GM10248 (cell line): ENCODE measurements at regions not wholly inside any gene's neighbourhood (a gene's known extent, or its start where the extent isn't known, plus 50 kb on each side); places are given as distances from the start of the nearest gene placed in this dataset.

Source experiments
- CTCF ChIA-PET: fragments of 300-600 bp; sonication (Branson Sonifier 250); formaldehyde crosslinking; extraction: SDS; loops from one replicate; lab custom pipeline; 2021; ENCODE audit warnings: antibody characterized with exemption; lab: Yijun Ruan, JAX
- POLR2A ChIA-PET: fragments of 350-650 bp; sonication (Branson Sonifier 250); formaldehyde crosslinking; extraction: SDS; loops from one replicate; lab custom pipeline; 2020; ENCODE audit warnings: antibody characterized with exemption; lab: Yijun Ruan, JAX
- DNase-seq: peaks from one replicate; pipeline ENCODE4 v3.0.0; 2012; ENCODE audit errors: extremely low spot score
- TF ChIP-seq, protein P1 (sequence below): IDR thresholded peaks from 2 replicates; pipeline ENCODE4 v1.5.1; 2012; ENCODE audit warnings: mild to moderate bottlenecking, low read depth; ENCODE audit errors: extremely low read depth, missing control alignments, control extremely low read depth

DNA sequence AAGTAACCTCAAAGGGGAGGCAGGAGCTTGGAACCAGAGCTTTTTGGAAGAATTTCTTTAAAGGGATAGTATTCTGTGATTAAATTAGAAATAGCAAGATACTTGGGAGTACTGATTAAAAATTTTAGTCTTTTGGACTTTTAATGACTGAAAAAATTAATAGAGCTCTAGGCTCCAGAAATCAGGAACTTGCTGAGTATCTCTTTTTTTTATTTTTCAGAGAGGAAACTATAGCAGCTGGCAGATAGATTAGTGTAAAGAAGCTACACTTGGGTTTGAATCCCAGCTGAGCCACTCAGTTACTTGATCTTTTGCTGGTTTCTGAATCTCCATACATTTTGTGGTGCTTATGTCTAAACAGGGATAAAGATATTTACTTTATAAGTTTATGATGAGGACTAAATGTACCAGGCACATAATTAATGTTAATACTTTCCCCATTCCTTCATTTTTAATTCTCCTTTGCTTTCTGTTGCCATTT is 94.2 kb upstream of the TNC start:
- ChIA-PET CTCF (interaction anchor here (1.0 to 1.2 kb wide), 4 partner anchors 10 to 21 kb away, joined by 3 to 6 read pairs (median 4); no protein-coding TSS in a partner anchor), POLR2A (no interaction called here)
- no peak for DNase-seq
- TF ChIP-seq, protein P1, sequence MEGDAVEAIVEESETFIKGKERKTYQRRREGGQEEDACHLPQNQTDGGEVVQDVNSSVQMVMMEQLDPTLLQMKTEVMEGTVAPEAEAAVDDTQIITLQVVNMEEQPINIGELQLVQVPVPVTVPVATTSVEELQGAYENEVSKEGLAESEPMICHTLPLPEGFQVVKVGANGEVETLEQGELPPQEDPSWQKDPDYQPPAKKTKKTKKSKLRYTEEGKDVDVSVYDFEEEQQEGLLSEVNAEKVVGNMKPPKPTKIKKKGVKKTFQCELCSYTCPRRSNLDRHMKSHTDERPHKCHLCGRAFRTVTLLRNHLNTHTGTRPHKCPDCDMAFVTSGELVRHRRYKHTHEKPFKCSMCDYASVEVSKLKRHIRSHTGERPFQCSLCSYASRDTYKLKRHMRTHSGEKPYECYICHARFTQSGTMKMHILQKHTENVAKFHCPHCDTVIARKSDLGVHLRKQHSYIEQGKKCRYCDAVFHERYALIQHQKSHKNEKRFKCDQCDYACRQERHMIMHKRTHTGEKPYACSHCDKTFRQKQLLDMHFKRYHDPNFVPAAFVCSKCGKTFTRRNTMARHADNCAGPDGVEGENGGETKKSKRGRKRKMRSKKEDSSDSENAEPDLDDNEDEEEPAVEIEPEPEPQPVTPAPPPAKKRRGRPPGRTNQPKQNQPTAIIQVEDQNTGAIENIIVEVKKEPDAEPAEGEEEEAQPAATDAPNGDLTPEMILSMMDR, result no peak

DNA sequence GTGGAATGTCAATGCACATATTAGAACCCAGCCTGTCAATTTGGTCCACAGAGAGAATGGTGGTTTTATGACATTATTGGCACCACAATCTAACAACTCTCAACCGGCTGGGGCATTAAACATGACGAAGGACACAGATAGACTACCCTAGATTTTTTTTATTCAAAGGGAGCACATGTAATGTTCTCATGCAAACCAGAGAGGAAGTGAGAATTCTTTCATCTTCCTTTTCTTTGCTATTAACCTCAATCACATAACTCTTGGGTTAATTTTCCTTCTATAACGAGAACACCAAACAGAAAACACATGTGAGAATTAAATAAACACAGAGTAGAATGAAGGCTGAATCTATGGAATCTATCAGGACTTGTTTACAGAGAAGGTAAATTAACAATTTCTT is 94.9 kb upstream of the TNC start:
- POLR2A ChIA-PET, result no interaction called here
- no peak for DNase-seq
- TF ChIP-seq, protein P1, result no peak
- CTCF ChIA-PET, result interaction anchor here (1.0 kb wide), 1 partner anchor 21 kb away, joined by 3 read pairs; no protein-coding TSS in a partner anchor

DNA sequence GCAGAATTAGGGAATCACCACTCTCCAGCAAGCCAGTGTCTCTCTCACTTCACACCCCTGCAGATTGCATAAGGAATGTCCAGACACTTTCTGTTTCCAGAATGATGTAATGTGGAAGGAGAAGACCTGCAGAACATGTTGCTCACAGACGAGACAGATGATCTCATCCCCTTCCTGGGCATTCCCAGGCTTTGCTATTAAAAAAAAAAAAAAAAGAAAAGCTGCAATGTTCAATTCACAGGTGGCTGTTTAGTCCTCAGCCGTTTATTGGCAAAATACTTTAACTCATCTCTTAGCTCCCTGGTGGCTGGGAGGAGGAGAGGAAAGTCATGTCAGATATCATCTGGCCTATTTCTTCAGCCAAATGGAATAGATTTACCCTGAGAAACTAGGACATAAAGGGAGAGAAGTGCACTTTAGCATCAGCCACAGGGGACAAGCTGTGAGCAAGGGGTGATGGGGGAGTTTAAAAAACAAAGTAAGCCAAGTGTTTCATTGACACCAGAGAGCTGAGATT is 95.9 kb upstream of the TNC start:
- TF ChIP-seq, protein P1, result no peak
- ChIA-PET POLR2A (no interaction called here), CTCF (interaction anchor here (1.1 to 1.3 kb wide), 3 partner anchors 8 to 87 kb away, joined by 3 to 7 read pairs (median 3); no protein-coding TSS in a partner anchor)
- no peak for DNase-seq

DNA sequence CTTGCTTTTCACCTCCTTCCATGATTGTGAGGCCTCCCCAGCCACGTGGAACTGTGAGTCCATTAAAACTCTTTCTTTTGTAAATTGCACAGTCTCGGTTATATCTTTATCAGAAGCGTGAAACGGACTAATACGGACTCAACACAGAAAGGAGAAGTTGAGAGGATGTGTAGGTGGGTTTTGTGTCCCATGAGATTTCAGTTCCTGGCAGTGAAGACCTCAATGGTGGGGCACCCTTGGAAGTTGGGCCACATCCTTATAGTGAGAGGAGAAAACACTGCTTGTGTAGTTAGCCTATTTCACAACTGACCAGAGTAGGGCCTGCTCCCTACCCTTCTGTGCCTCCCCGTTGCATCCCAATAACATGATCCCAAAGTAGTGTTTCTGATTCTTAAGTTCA is 98.9 kb upstream of the TNC start:
- ChIA-PET POLR2A (no interaction called here), CTCF (no interaction called here)
- TF ChIP-seq, protein P1, result no peak
- DNase-seq, result no peak

DNA sequence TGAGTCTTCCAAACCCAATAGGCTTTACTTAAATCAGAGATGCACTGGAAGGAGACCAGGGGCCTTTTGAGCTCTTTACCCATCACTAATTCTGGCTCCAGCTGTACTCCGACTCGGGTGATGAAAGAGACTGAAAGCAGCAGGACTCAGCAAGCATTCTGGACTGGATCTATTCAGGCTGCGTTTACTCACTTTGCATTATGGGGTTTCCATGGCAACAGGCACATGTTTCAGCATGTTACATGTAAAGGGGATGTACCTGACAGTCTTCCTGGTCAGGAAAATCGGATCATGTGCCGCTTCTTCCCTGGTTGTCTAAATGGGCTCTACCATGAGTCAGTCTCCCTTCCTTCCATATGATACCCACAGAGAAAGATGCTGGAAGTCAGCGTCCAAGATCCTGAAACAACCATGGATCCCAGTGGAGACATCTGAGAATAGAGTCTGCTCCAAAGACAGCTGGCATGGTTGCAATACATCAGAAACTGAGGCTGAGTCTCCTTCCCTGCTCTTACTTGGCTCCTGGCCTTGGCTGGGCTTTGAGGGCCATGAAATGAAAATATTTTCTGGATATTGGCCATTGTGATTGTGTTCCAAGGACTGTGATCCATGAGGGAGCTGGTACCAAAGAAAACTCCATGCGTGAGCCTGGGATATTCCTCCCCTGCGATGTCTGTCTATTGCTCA is 102.5 kb upstream of the TNC start:
- CTCF ChIA-PET, result interaction anchor here (1.0 to 1.2 kb wide), 2 partner anchors 9 to 154 kb away, joined by 3 read pairs; no protein-coding TSS in a partner anchor
- DNase-seq, result no peak
- POLR2A ChIA-PET, result no interaction called here
- TF ChIP-seq, protein P1, result no peak

DNA sequence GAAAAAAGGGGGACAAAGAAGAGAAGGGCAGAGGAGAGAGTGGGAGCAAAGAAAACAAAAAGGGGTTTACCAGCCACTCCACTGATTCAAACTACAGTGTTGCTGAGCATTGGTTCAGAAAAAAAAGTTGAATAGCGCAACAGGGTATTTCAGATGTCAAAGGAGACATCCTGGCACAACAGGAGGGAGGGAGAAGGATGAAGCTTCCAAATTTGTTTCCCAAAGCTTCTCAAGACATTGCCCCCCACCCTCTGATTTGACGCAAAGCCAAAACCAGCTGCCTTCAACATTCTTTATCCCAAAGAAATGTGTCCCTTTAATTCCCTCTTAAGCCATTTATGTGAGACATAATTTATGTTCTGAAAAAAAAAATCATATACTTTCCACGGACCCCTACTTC is 105.5 kb upstream of the TNC start:
- no peak for DNase-seq
- POLR2A ChIA-PET, result no interaction called here
- CTCF ChIA-PET, result no interaction called here
- TF ChIP-seq, protein P1, result no peak
